Glutamatergic neuron (in vitro differentiated cells): ENCODE measurements at regions not wholly inside any gene's neighbourhood (a gene's known extent, or its start where the extent isn't known, plus 50 kb on each side); places are given as distances from the start of the nearest gene placed in this dataset.

Source experiments
- DNase-seq: peaks from one replicate; pipeline ENCODE4 v3.0.0; 2022
- H3K27ac Mint-ChIP-seq: one replicate; pipeline ENCODE4 v1.8.0; 2020; ENCODE audit warnings: mild to moderate bottlenecking, mixed read lengths, inconsistent platforms; ENCODE audit not compliant: unreplicated experiment
- H3K27me3 Mint-ChIP-seq: one replicate; pipeline ENCODE4 v1.8.0; 2020; ENCODE audit warnings: mild to moderate bottlenecking, moderate library complexity, mixed read lengths, inconsistent platforms; ENCODE audit not compliant: unreplicated experiment
- H3K36me3 Mint-ChIP-seq: one replicate; pipeline ENCODE4 v1.8.0; 2020; ENCODE audit warnings: mild to moderate bottlenecking, mixed read lengths, inconsistent platforms; ENCODE audit not compliant: unreplicated experiment
- H3K4me1 Mint-ChIP-seq: one replicate; pipeline ENCODE4 v1.8.0; 2020; ENCODE audit warnings: mild to moderate bottlenecking, low read depth, mixed read lengths, inconsistent platforms; ENCODE audit not compliant: unreplicated experiment
- H3K4me3 Mint-ChIP-seq: one replicate; pipeline ENCODE4 v1.8.0; 2020; ENCODE audit warnings: mild to moderate bottlenecking, mixed read lengths, inconsistent platforms; ENCODE audit not compliant: unreplicated experiment
- H3K9me3 Mint-ChIP-seq: one replicate; pipeline ENCODE4 v1.8.0; 2020; ENCODE audit warnings: mild to moderate bottlenecking, moderate library complexity, mixed read lengths, inconsistent platforms; ENCODE audit not compliant: unreplicated experiment
- CTCF ChIP-seq: fragments of 200-600 bp; sonication (generic); IDR thresholded peaks from one replicate; pipeline ENCODE4 v1.5.0; 2021; ENCODE audit not compliant: partially characterized antibody, unreplicated experiment
- microRNA-seq: library from miRNA; unstranded; fragments of <30 nt; microRNA quantifications from one replicate; pipeline ENCODE4, GENCODE V29; 2020; ENCODE audit not compliant: unreplicated experiment

DNA sequence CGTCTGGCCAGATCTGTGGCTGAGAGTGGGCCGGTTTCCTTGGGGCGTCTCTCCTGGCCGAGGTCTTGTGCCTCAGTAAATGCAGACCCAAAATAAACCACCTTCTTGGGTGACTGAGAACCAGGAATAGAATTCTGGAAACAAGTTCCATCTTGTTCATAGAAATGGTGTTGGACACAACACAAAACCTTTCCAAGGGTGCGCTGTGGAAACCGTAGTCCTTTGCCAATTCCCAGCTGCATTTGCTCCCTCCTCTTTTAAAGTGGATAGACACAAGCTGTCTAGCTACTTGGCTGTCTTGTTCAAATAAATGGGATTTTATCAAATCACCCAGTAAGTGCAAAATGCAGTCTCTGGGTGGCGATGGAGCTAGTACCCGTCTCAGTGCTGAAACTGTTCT is 300.2 kb downstream of the SHANK2 start:
- no peak for DNase-seq
- no peak overlapping the region for H3K4me3 Mint-ChIP-seq
- H3K27me3 Mint-ChIP-seq = no peaks in the 10 kb centered on the region
- TF ChIP-seq CTCF = no peak
- no peaks in the 10 kb centered on the region for H3K4me1 Mint-ChIP-seq
- H3K9me3 Mint-ChIP-seq = peaks cover 4% of the 10 kb centered on the region
- H3K27ac Mint-ChIP-seq = no peak overlapping the region
- peaks cover 4% of the 10 kb centered on the region for H3K36me3 Mint-ChIP-seq

- no peak for TF ChIP-seq CTCF
- Mint-ChIP-seq H3K36me3 (no peaks in the 10 kb centered on the region), H3K4me3 (no peak overlapping the region), H3K4me1 (no peaks in the 10 kb centered on the region), H3K27me3 (no peaks in the 10 kb centered on the region), H3K27ac (no peak overlapping the region), H3K9me3 (peaks cover 1% of the 10 kb centered on the region)
- no peak for DNase-seq
Observed at GRCh38 chr11:70953720-70954119, 298.7 kb downstream of the SHANK2 start.

- TF ChIP-seq CTCF = no peak
- Mint-ChIP-seq H3K36me3 (no peaks in the 10 kb centered on the region), H3K4me1 (no peaks in the 10 kb centered on the region), H3K9me3 (peaks cover 1% of the 10 kb centered on the region), H3K27me3 (no peaks in the 10 kb centered on the region), H3K4me3 (no peak overlapping the region), H3K27ac (no peak overlapping the region)
- no peak for DNase-seq
Observed at GRCh38 chr11:70954471-70954870, 297.9 kb downstream of the SHANK2 start.

Small RNAs in the stretch of these regions (microRNA-seq; reads per million reads assigned to microRNA genes)
- 3.6 reads per million, percentile 26 among the genes with 10 or more reads in this experiment for gene MIR3664
